Embryonic facial prominence (tissue), 1 donor: ENCODE measurements at regions not wholly inside any gene's neighbourhood (a gene's known extent, or its start where the extent isn't known, plus 50 kb on each side); places are given as distances from the start of the nearest gene placed in this dataset.
"Not testable (repeated sequence)": the region's sequence is repeated elsewhere in the genome, so short reads cannot be mapped to it uniquely, and the experiment has no call there.

Source experiments
- DNase-seq: peaks from one replicate; pipeline ENCODE4 v3.0.0-alpha.2; 2016; ENCODE audit errors: extremely low spot score

- DNase-seq, result no peak
Observed at GRCh38 chr2:219835493-219835892, 208.1 kb downstream of the SLC4A3 start.

GRCh38 chr2:219836647-219837177 is 209.3 kb downstream of the SLC4A3 start:
- DNase-seq, result no peak

- no peak for DNase-seq
Observed at GRCh38 chr2:219844401-219845091, 217.1 kb downstream of the SLC4A3 start.

GRCh38 chr2:219848882-219849281 is 221.5 kb downstream of the SLC4A3 start:
- no peak for DNase-seq

- no peak for DNase-seq
Observed at GRCh38 chr2:219851169-219851568, 223.7 kb downstream of the SLC4A3 start.

- no peak for DNase-seq
Observed at GRCh38 chr2:219851801-219852481, 224.5 kb downstream of the SLC4A3 start.

GRCh38 chr2:219852626-219853025 is 225.2 kb downstream of the SLC4A3 start:
- DNase-seq, result no peak

GRCh38 chr2:219856602-219857001 is 229.2 kb downstream of the SLC4A3 start:
- DNase-seq, result no peak

- DNase-seq, result no peak
Observed at GRCh38 chr2:219857751-219858150, 230.3 kb downstream of the SLC4A3 start.

- no peak for DNase-seq
Observed at GRCh38 chr2:219861307-219861706, 233.9 kb downstream of the SLC4A3 start.

GRCh38 chr2:219864154-219864553 is 236.7 kb downstream of the SLC4A3 start:
- no peak for DNase-seq

- no peak for DNase-seq
Observed at GRCh38 chr2:219868635-219869034, 241.2 kb downstream of the SLC4A3 start.

- no peak for DNase-seq
Observed at GRCh38 chr2:219870041-219870440, 242.6 kb downstream of the SLC4A3 start.

- DNase-seq, result no peak
Observed at GRCh38 chr2:219871351-219871750, 243.9 kb downstream of the SLC4A3 start.

- no peak for DNase-seq
Observed at GRCh38 chr2:219875036-219875435, 247.6 kb downstream of the SLC4A3 start.

GRCh38 chr2:219875986-219876385 is 248.6 kb downstream of the SLC4A3 start:
- not testable (repeated sequence) for DNase-seq

- no peak for DNase-seq
Observed at GRCh38 chr2:219876931-219877330, 249.5 kb downstream of the SLC4A3 start.

- DNase-seq, result no peak
Observed at GRCh38 chr2:219877728-219878127, 250.3 kb downstream of the SLC4A3 start.

- no peak for DNase-seq
Observed at GRCh38 chr2:219878516-219878915, 251.1 kb downstream of the SLC4A3 start.

- DNase-seq, result no peak
Observed at GRCh38 chr2:219881851-219882250, 254.4 kb downstream of the SLC4A3 start.

GRCh38 chr2:219886615-219887014 is 259.2 kb downstream of the SLC4A3 start:
- no peak for DNase-seq

- DNase-seq, result no peak
Observed at GRCh38 chr2:219887870-219888269, 260.4 kb downstream of the SLC4A3 start.

GRCh38 chr2:219893541-219893940 is 266.1 kb downstream of the SLC4A3 start:
- DNase-seq, result no peak
